PFSK-1 (cell line): ENCODE measurements at regions not wholly inside any gene's neighbourhood (a gene's known extent, or its start where the extent isn't known, plus 50 kb on each side); places are given as distances from the start of the nearest gene placed in this dataset.

Source experiments
- FOXP2 ChIP-seq: optimal IDR thresholded peaks from 2 replicates; pipeline ENCODE3; 2011; ENCODE audit warnings: borderline replicate concordance, control low read depth, inconsistent platforms; ENCODE audit not compliant: insufficient read depth; ENCODE audit errors: extremely low read length, extremely low read depth
- POLR2AphosphoS5 ChIP-seq: IDR thresholded peaks from 2 replicates; pipeline ENCODE4 v1.6.1; 2012; ENCODE audit warnings: low read depth, mild to moderate bottlenecking, control low read depth, low read length, moderate library complexity
- REST ChIP-seq, 2 experiments: IDR thresholded peaks; 2 replicates each; pipeline versions ENCODE4 v1.6.1 to v1.8.0; 2011 to 2012; ENCODE audit warnings: low read depth in 2 of 2, low read length in 2 of 2, control low read depth in 1 of 2, inconsistent platforms in 1 of 2, mild to moderate bottlenecking in 1 of 2, moderate library complexity in 1 of 2; ENCODE audit not compliant: insufficient read depth in 1 of 2
- SIN3A ChIP-seq: IDR thresholded peaks from 2 replicates; pipeline ENCODE4 v1.6.1; 2012; ENCODE audit warnings: mild to moderate bottlenecking, low read length, moderate library complexity, borderline replicate concordance; ENCODE audit not compliant: insufficient read depth
- TAF1 ChIP-seq: IDR thresholded peaks from 2 replicates; pipeline ENCODE4 v1.6.1; 2012; ENCODE audit warnings: low read length, control low read depth, borderline replicate concordance; ENCODE audit not compliant: insufficient read depth

GRCh38 chr3:80238606-80239005, 470.8 kb upstream of the ROBO1 start:
- TF ChIP-seq SIN3A, result no peak
- TF ChIP-seq REST (IDR thresholded peaks at IDR 0.05; ENCODE audit: insufficient read depth in 1 of 2, low read depth in 2 of 2, low read length in 2 of 2), result no peak
- TF ChIP-seq POLR2AphosphoS5, result no peak
- TF ChIP-seq TAF1, result no peak
- no peak for TF ChIP-seq FOXP2
